H9 (cell line): ENCODE measurements at regions not wholly inside any gene's neighbourhood (a gene's known extent, or its start where the extent isn't known, plus 50 kb on each side); places are given as distances from the start of the nearest gene placed in this dataset.

Experiments
- DNase-seq: peaks from one replicate; pipeline ENCODE4 v3.0.0-alpha.2; 2017
- H2AFZ ChIP-seq: one replicate; pipeline ENCODE4 v1.6.1; 2013; ENCODE audit warnings: mild to moderate bottlenecking, low read length, control low read depth, moderate library complexity
- H2AK5ac ChIP-seq: 2 replicates; pipeline ENCODE4 v1.6.1; 2013; ENCODE audit warnings: low read length, control low read depth, mixed read lengths; ENCODE audit not compliant: insufficient read length
- H2BK120ac ChIP-seq: one replicate; pipeline ENCODE4 v1.6.1; 2013; ENCODE audit warnings: low read depth, mild to moderate bottlenecking, low read length, control low read depth, inconsistent platforms; ENCODE audit not compliant: poor library complexity, severe bottlenecking
- H2BK12ac ChIP-seq: 2 replicates; pipeline ENCODE4 v1.6.1; 2013; ENCODE audit warnings: low read length, control low read depth, mixed read lengths, low read depth; ENCODE audit not compliant: insufficient read length
- H2BK15ac ChIP-seq: 2 replicates; pipeline ENCODE4 v1.6.1; 2013; ENCODE audit warnings: low read depth, low read length, control low read depth
- H2BK20ac ChIP-seq: one replicate; pipeline ENCODE4 v1.6.1; 2013; ENCODE audit warnings: low read depth, mild to moderate bottlenecking, low read length, control low read depth, inconsistent platforms; ENCODE audit not compliant: poor library complexity, severe bottlenecking
- H2BK5ac ChIP-seq: 2 replicates; pipeline ENCODE4 v1.6.1; 2013; ENCODE audit warnings: low read length, control low read depth, mixed read lengths; ENCODE audit not compliant: insufficient read length
- H3K14ac ChIP-seq: 2 replicates; pipeline ENCODE4 v1.6.1; 2013; ENCODE audit warnings: low read length, control low read depth; ENCODE audit not compliant: insufficient read depth
- H3K18ac ChIP-seq: 2 replicates; pipeline ENCODE4 v1.6.1; 2013; ENCODE audit warnings: low read depth, mild to moderate bottlenecking, mixed read lengths, low read length, control low read depth; ENCODE audit not compliant: insufficient read length
- H3K23ac ChIP-seq: 2 replicates; pipeline ENCODE4 v1.6.1; 2013; ENCODE audit warnings: low read length, control low read depth, mixed read lengths, low read depth; ENCODE audit not compliant: insufficient read length
- H3K23me2 ChIP-seq: 2 replicates; pipeline ENCODE4 v1.6.1; 2013; ENCODE audit warnings: low read depth, mild to moderate bottlenecking, mixed read lengths, low read length, control low read depth; ENCODE audit not compliant: insufficient read length, poor library complexity, severe bottlenecking
- H3K27ac ChIP-seq: 2 replicates; pipeline ENCODE4 v1.5.1; 2013; ENCODE audit warnings: low read length, control low read depth, mixed read lengths, low read depth; ENCODE audit not compliant: insufficient read length
- H3K27me3 ChIP-seq: 2 replicates; pipeline ENCODE4 v1.6.1; 2013; ENCODE audit warnings: low read length, control low read depth, inconsistent platforms; ENCODE audit not compliant: insufficient read depth
- H3K4ac ChIP-seq: 2 replicates; pipeline ENCODE4 v1.6.1; 2013; ENCODE audit warnings: low read depth, mild to moderate bottlenecking, control low read depth, inconsistent platforms, low read length, moderate library complexity
- H3K4me1 ChIP-seq: 2 replicates; pipeline ENCODE4 v1.6.1; 2013; ENCODE audit warnings: low read length, control low read depth, inconsistent platforms; ENCODE audit not compliant: insufficient read depth
- H3K4me2 ChIP-seq: 2 replicates; pipeline ENCODE4 v1.6.1; 2013; ENCODE audit warnings: low read length, control low read depth, mixed read lengths; ENCODE audit not compliant: insufficient read length, insufficient read depth
- H3K56ac ChIP-seq: 2 replicates; pipeline ENCODE4 v1.6.1; 2013; ENCODE audit warnings: low read depth, mild to moderate bottlenecking, mixed read lengths, low read length, control low read depth; ENCODE audit not compliant: insufficient read length
- H3K79me1 ChIP-seq: 2 replicates; pipeline ENCODE4 v1.6.1; 2013; ENCODE audit warnings: low read depth, mild to moderate bottlenecking, moderate library complexity, low read length, control low read depth, inconsistent platforms; ENCODE audit not compliant: insufficient read depth, poor library complexity, severe bottlenecking
- H3K79me2 ChIP-seq: 2 replicates; pipeline ENCODE4 v1.6.1; 2013; ENCODE audit warnings: low read length, control low read depth, inconsistent platforms; ENCODE audit not compliant: insufficient read depth
- H3K9ac ChIP-seq: 2 replicates; pipeline ENCODE4 v1.6.1; 2013; ENCODE audit warnings: low read length, control low read depth, mixed read lengths; ENCODE audit not compliant: insufficient read length; ENCODE audit errors: extremely low read depth
- H3K9me3 ChIP-seq: one replicate; pipeline ENCODE4 v1.6.1; 2013; ENCODE audit warnings: low read depth, low read length, inconsistent platforms; ENCODE audit not compliant: control insufficient read depth
- H3T11ph ChIP-seq: one replicate; pipeline ENCODE4 v1.6.1; 2013; ENCODE audit warnings: mild to moderate bottlenecking, low read length, control low read depth, inconsistent platforms
- H4K20me1 ChIP-seq: one replicate; pipeline ENCODE4 v1.6.1; 2013; ENCODE audit not compliant: control insufficient read depth, insufficient read length, insufficient read depth
- H4K5ac ChIP-seq: 2 replicates; pipeline ENCODE4 v1.6.1; 2013; ENCODE audit warnings: low read depth, mild to moderate bottlenecking, mixed read lengths, low read length, control low read depth; ENCODE audit not compliant: insufficient read length
- H4K8ac ChIP-seq: replicated peaks from 2 replicates; pipeline ENCODE4 v1.6.1; 2013; ENCODE audit warnings: low read length, control low read depth, mixed read lengths, low read depth; ENCODE audit not compliant: insufficient read length
- H4K91ac ChIP-seq: 2 replicates; pipeline ENCODE4 v1.6.1; 2013; ENCODE audit warnings: low read depth, mild to moderate bottlenecking, moderate library complexity, mixed read lengths, low read length, control low read depth; ENCODE audit not compliant: insufficient read length
- H3K27ac Mint-ChIP-seq, 3 experiments: 2 replicates in 2 of 3; 3 replicates in 1 of 3; pipeline ENCODE4 v1.8.0; 2020 to 2021; ENCODE audit warnings: mixed read lengths in 3 of 3, mild to moderate bottlenecking in 1 of 3, moderate library complexity in 1 of 3
- H3K27me3 Mint-ChIP-seq: 2 replicates; pipeline ENCODE4 v1.8.0; 2021; ENCODE audit warnings: low read depth, mild to moderate bottlenecking, moderate library complexity, mixed read lengths
- H3K36me3 Mint-ChIP-seq, 3 experiments: 2 replicates in 2 of 3; 3 replicates in 1 of 3; pipeline ENCODE4 v1.8.0; 2020 to 2021; ENCODE audit warnings: low read depth in 3 of 3, mixed read lengths in 3 of 3; ENCODE audit not compliant: insufficient read depth in 1 of 3
- H3K4me1 Mint-ChIP-seq, 2 experiments: 2 replicates each; pipeline ENCODE4 v1.8.0; 2020; ENCODE audit warnings: mixed read lengths in 2 of 2
- H3K4me3 Mint-ChIP-seq, 2 experiments: 2 replicates in 1 of 2; 3 replicates in 1 of 2; pipeline ENCODE4 v1.8.0; 2020 to 2021; ENCODE audit warnings: mild to moderate bottlenecking in 2 of 2, mixed read lengths in 2 of 2, moderate library complexity in 1 of 2
- H3K9me3 Mint-ChIP-seq, 2 experiments: 2 replicates in 1 of 2; 3 replicates in 1 of 2; pipeline ENCODE4 v1.8.0; 2020; ENCODE audit warnings: mild to moderate bottlenecking in 2 of 2, mixed read lengths in 2 of 2, moderate library complexity in 1 of 2
- CTCF ChIP-seq: fragments of 200-600 bp; sonication (generic); conservative IDR thresholded peaks from 3 replicates; pipeline ENCODE4 v1.8.0; 2021; ENCODE audit warnings: antibody characterized with exemption, mild to moderate bottlenecking

GRCh38 chr4:123896446-123897071, 500.0 kb downstream of the SPRY1 start:
- Histone ChIP-seq H2AK5ac (no peak overlapping the region), H2BK120ac (no peak overlapping the region), H3K9ac (no peak overlapping the region), H3K4ac (no peak overlapping the region), H2BK5ac (no peak overlapping the region), H3K56ac (no peak overlapping the region), H4K8ac (no peak overlapping the region), H2BK15ac (no peak overlapping the region), H2BK20ac (no peak overlapping the region), H3T11ph (no peak overlapping the region), H4K91ac (no peak overlapping the region), H3K4me1 (peaks cover 2% of the 10 kb centered on the region; the same call in 1 of the 2 replicates), H4K20me1 (no peaks in the 10 kb centered on the region), H3K79me1 (no peaks in the 10 kb centered on the region), H3K18ac (no peak overlapping the region), H2BK12ac (no peak overlapping the region), H3K27ac (no peak overlapping the region), H3K23me2 (no peaks in the 10 kb centered on the region), H3K79me2 (no peaks in the 10 kb centered on the region), H3K14ac (no peak overlapping the region), H3K4me2 (no peak overlapping the region), H4K5ac (no peak overlapping the region), H3K23ac (no peak overlapping the region), H3K27me3 (no peaks in the 10 kb centered on the region), H2AFZ (no peak overlapping the region), H3K9me3 (no peaks in the 10 kb centered on the region)
- no peak for DNase-seq
- H3K4me3 Mint-ChIP-seq, result no peak overlapping the region
- H3K4me1 Mint-ChIP-seq, result peaks cover 12 to 13% of the 10 kb centered on the region in 2 experiments
- no peak for TF ChIP-seq CTCF
- no peaks in the 10 kb centered on the region for H3K36me3 Mint-ChIP-seq
- H3K27ac Mint-ChIP-seq, result no peak overlapping the region
- H3K27me3 Mint-ChIP-seq, result no peaks in the 10 kb centered on the region
- H3K9me3 Mint-ChIP-seq, result no peaks in the 10 kb centered on the region
